Fibroblast of lung (primary cell): ENCODE measurements at regions not wholly inside any gene's neighbourhood (a gene's known extent, or its start where the extent isn't known, plus 50 kb on each side); places are given as distances from the start of the nearest gene placed in this dataset.

Source experiments
- DNase-seq, 2 donors: peaks; one replicate each; pipeline versions ENCODE4 v3.0.0 to v3.0.0-alpha.2; 2010; ENCODE audit warnings: low read depth in 2 of 2
- H2AFZ ChIP-seq: 2 replicates; pipeline ENCODE4 v1.5.1; 2012; ENCODE audit warnings: low read length, control low read depth, inconsistent platforms
- H3K27ac ChIP-seq: 2 replicates; pipeline ENCODE4 v1.5.1; 2011; ENCODE audit warnings: low read length, control low read depth; ENCODE audit not compliant: insufficient read depth
- H3K27me3 ChIP-seq: 2 replicates; pipeline ENCODE4 v1.5.1; 2011; ENCODE audit warnings: mild to moderate bottlenecking, low read length; ENCODE audit not compliant: control insufficient read depth, insufficient read depth
- H3K36me3 ChIP-seq: 2 replicates; pipeline ENCODE4 v1.5.1; 2011; ENCODE audit warnings: low read length; ENCODE audit not compliant: control insufficient read depth, insufficient read depth
- H3K4me1 ChIP-seq: 2 replicates; pipeline ENCODE4 v1.5.1; 2011; ENCODE audit warnings: low read length; ENCODE audit not compliant: control insufficient read depth, insufficient read depth; ENCODE audit errors: extremely low read depth
- H3K4me2 ChIP-seq: 2 replicates; pipeline ENCODE4 v1.5.1; 2011; ENCODE audit warnings: low read length, control low read depth; ENCODE audit not compliant: insufficient read depth; ENCODE audit errors: extremely low read depth
- H3K4me3 ChIP-seq, 4 experiments: fragments of 200-600 bp in 1 of 4; sonication (generic) in 1 of 4; replicated peaks in 1 of 4; 2 replicates each; pipeline ENCODE4 v1.5.1; 2011 to 2016; ENCODE audit warnings: low read length in 4 of 4, low read depth in 3 of 4, mild to moderate bottlenecking in 3 of 4, control low read depth in 2 of 4, inconsistent platforms in 1 of 4, mixed read lengths in 1 of 4; ENCODE audit not compliant: insufficient read depth in 1 of 4; ENCODE audit errors: control extremely low read depth in 1 of 4
- H3K79me2 ChIP-seq: 2 replicates; pipeline ENCODE4 v1.5.1; 2012; ENCODE audit warnings: mild to moderate bottlenecking, low read length, inconsistent platforms; ENCODE audit not compliant: control insufficient read depth, insufficient read depth
- H3K9ac ChIP-seq: 2 replicates; pipeline ENCODE4 v1.5.1; 2011; ENCODE audit warnings: mild to moderate bottlenecking, low read length, control low read depth; ENCODE audit not compliant: insufficient read depth
- H3K9me3 ChIP-seq: 2 replicates; pipeline ENCODE4 v1.5.1; 2012; ENCODE audit warnings: low read depth, low read length; ENCODE audit not compliant: control insufficient read depth, insufficient read depth
- H4K20me1 ChIP-seq: 2 replicates; pipeline ENCODE4 v1.5.1; 2011; ENCODE audit warnings: low read length; ENCODE audit not compliant: control insufficient read depth, insufficient read depth; ENCODE audit errors: extremely low read depth
- CTCF ChIP-seq, 2 donors: IDR thresholded peaks in 1 of 2; conservative IDR thresholded peaks in 1 of 2; 1 replicate in 1 of 2; 2 replicates in 1 of 2; pipeline ENCODE4 v1.5.1; 2011 to 2012; ENCODE audit warnings: low read length in 2 of 2, control low read depth in 1 of 2, inconsistent platforms in 1 of 2, low read depth in 1 of 2, mild to moderate bottlenecking in 1 of 2
- EZH2 ChIP-seq: IDR thresholded peaks from 2 replicates; pipeline ENCODE4 v1.5.1; 2012; ENCODE audit warnings: low read length, control low read depth, mild to moderate bottlenecking; ENCODE audit errors: missing control alignments

- Histone ChIP-seq H3K79me2 (no peaks in the 10 kb centered on the region), H4K20me1 (no peaks in the 10 kb centered on the region), H3K4me2 (no peak overlapping the region), H2AFZ (no peak overlapping the region), H3K9ac (no peak overlapping the region), H3K4me3 (no peak overlapping the region), H3K36me3 (no peaks in the 10 kb centered on the region), H3K4me1 (no peaks in the 10 kb centered on the region), H3K27me3 (no peaks in the 10 kb centered on the region), H3K27ac (no peak overlapping the region), H3K9me3 (no peaks in the 10 kb centered on the region)
- DNase-seq: no peak
- TF ChIP-seq CTCF (conservative IDR thresholded peaks at IDR 0.05 in 1 of 2, IDR thresholded peaks at IDR 0.05 in 1 of 2; ENCODE audit: low read depth in 1 of 2, low read length in 2 of 2): no peak
- no peak for TF ChIP-seq EZH2
These were observed 1284.2 kb downstream of the ADGRL3 start for GRCh38 chr4:62484357-62484756.

- no peak overlapping the region for H3K9ac ChIP-seq
- H3K9me3 ChIP-seq: no peaks in the 10 kb centered on the region
- no peak overlapping the region for H3K4me2 ChIP-seq
- no peaks in the 10 kb centered on the region for H3K79me2 ChIP-seq
- H3K4me3 ChIP-seq: no peak overlapping the region
- DNase-seq: no peak
- no peak overlapping the region for H3K27ac ChIP-seq
- H3K4me1 ChIP-seq: no peaks in the 10 kb centered on the region
- H3K27me3 ChIP-seq: no peaks in the 10 kb centered on the region
- no peaks in the 10 kb centered on the region for H4K20me1 ChIP-seq
- no peak for TF ChIP-seq EZH2
- no peak for TF ChIP-seq CTCF (conservative IDR thresholded peaks at IDR 0.05 in 1 of 2, IDR thresholded peaks at IDR 0.05 in 1 of 2; ENCODE audit: low read depth in 1 of 2, low read length in 2 of 2)
- no peak overlapping the region for H2AFZ ChIP-seq
- no peaks in the 10 kb centered on the region for H3K36me3 ChIP-seq
These were observed 1282.2 kb downstream of the ADGRL3 start for GRCh38 chr4:62482355-62482754.

- H4K20me1 ChIP-seq: no peaks in the 10 kb centered on the region
- DNase-seq: no peak
- no peak overlapping the region for H3K9ac ChIP-seq
- H3K27me3 ChIP-seq: no peaks in the 10 kb centered on the region
- H3K4me2 ChIP-seq: no peak overlapping the region
- H3K27ac ChIP-seq: no peak overlapping the region
- TF ChIP-seq CTCF (conservative IDR thresholded peaks at IDR 0.05 in 1 of 2, IDR thresholded peaks at IDR 0.05 in 1 of 2; ENCODE audit: low read depth in 1 of 2, low read length in 2 of 2): no peak
- H3K36me3 ChIP-seq: no peaks in the 10 kb centered on the region
- no peak overlapping the region for H3K4me3 ChIP-seq
- H3K79me2 ChIP-seq: no peaks in the 10 kb centered on the region
- H3K9me3 ChIP-seq: no peaks in the 10 kb centered on the region
- H3K4me1 ChIP-seq: no peaks in the 10 kb centered on the region
- H2AFZ ChIP-seq: no peak overlapping the region
These were observed 1275.5 kb downstream of the ADGRL3 start for GRCh38 chr4:62475596-62475995.
